Glomerular endothelial cell (primary cell): ENCODE measurements at regions not wholly inside any gene's neighbourhood (a gene's known extent, or its start where the extent isn't known, plus 50 kb on each side); places are given as distances from the start of the nearest gene placed in this dataset.

ENCODE experiments used
- DNase-seq: peaks from one replicate; pipeline ENCODE4 v3.0.0-alpha.2; 2011; ENCODE audit warnings: low read depth, low spot score; ENCODE audit errors: extremely low read depth

DNA sequence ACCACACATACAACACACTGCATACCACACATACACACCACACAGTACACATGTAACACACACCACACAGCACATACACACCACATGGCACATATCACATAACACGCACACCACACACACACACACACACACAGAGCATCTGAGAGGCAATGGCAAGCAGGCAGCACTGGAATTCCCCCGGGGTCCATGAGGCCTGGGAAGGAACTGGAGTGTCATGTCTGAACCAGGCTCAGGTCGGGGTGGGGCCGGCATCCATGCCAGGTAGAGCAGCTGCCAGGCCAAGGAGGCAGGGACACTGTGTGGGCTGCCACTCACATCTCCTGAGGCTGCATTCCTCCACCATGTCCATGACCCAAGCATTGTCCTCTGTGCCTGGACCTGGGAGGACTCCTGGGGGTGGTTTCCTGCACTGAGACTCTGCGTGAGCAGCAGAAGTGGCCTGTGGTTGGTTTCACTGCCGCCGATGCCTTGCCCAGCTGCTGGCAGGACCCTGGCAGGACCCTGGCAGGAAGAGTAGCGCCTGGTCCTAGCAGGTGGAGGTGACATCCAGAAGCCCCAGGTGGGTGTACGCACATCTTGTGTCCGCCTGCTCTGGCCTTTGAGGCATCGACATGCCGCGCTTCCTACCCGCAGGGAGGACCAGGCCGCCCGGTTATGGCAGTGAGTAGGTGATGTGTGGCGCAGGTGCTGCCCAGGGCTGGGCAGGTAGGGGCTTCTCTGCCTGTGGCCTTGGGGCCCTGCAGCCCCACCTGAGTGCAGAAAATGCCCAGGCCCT lies 1280.4 kb downstream of the TBC1D22A start:
- DNase-seq: no peak

DNA sequence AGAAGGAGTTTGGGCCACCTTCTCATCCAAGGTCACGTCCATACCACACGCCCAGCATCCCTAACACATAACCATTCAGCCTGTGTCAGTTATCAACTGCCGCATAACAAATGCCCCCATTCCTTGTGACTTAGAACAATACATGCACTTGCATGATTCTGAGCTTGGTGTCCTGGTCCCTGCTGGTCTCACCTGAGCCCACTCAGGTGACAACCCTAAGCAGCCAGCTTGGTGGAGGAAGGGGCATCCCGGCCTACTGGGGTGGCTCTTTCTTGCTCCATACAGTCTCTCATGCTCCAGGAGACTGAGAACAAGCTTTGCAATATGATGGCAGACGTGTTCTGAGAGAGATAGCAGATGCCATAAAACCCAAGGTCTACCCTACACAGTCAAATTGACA lies 1276.9 kb downstream of the TBC1D22A start:
- DNase-seq: no peak

DNA sequence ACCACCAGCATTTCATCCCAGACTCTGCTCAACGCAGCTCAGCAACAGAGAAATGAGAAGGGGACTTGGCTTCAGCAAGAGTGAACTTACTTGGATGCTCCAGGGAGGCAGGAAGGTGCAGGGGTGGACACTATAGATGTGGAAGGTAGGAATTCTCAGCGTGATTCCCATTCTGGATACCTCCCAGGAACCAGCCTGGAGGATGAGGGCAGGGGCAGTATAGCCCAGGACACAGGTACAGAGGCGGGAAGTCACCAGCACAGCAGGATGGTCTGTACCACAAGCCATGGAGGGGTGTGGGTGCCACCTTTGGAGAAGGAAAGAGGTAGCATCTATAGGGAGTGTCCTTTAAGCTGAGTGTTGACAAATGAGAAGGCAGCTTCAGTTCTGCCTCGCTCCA lies 1275.2 kb downstream of the TBC1D22A start:
- no peak for DNase-seq

DNA sequence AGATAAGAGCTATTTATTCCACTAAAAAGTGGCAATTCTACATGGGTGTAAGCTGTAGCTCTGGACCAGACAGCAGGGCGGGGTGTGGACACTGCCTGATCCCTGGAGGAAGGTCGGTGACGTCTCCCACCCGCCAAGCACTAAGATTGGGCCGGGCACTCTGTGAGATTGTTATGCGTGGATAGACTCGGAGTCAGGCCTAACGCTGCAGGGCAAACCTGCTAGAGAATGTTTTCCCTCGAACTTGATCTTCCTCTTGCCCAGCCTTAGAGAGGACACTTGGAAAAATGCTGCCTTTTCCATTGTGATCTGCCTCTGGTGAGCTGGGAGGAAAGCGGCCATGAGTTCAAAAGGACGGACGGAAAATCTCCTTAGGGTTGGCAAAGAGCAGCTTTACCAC lies 1273.4 kb downstream of the TBC1D22A start:
- DNase-seq: no peak

DNA sequence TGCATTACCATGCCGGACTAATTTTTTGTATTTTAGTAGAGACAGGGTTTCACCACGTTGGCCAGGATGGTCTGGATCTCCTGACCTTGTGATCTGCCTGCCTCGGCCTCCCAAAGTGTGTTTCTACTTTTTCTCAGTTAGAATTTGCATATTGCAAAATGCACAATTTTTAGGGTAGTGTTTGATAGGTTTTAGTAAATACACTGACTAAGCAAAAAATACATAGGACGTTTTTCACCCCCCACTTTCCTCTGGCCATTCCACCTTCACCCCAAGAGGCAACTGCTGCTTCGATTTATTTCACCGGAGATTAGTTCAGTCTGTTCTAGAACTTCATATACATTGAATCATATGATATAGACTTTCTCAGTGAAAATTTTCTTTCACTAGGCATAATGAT lies 1269.1 kb downstream of the TBC1D22A start:
- DNase-seq: no peak

DNA sequence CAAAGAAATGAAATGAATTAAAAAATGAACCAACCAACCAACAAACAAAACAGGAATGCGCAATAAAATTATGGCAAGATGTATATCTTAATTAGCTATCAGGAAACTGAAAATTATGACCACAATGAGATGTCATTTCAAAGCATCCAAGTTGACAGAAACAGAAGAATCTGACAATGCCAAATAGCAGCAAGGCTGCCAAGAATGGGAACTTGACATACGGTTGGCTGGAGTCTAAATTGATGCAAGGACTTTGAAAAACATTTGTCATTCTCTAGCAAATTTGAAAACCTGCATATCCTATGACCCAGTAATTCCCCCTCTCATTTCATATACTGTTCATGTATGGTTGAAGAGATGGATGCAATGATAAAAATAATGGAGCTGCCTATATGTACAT lies 1262.6 kb downstream of the TBC1D22A start:
- no peak for DNase-seq

DNA sequence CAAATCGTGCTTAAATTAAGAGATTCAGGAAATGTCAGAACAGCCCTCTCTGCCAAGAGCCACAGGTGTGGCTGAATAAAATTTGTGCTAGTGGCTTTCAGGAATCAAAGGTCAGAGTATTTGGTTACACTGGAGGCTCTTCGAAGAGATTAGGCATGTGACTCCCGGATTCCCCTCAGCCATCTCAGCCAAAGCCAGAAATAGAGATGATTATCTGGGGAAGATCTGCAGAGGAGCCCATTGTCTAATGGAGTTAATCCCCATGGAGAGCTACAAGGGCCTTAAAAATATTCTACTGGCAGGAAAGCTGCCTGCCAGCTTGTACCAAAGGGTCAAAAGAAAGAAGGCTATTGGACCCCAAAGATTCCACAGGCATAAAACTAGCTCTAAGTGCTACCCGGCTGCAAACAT lies 1259.5 kb downstream of the TBC1D22A start:
- DNase-seq: no peak

DNA sequence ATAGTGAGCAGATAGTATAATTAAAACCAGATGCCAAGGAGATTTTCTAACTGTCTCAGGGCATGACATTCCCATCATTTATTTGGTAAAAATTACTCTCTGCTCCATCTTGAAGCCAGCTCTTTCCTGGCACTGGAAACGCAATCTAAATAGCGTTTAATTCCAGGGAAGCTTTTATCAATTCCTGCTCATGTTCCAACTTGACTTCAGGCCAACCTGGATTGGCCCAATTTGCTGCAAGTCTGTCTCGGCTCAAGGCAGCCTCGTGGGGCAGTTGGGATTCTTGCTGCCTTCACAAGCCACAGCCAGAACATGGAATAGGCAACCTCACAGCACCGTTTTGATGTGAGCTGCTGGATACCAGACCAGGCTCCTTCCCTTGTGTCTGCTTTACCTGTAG lies 1255.9 kb downstream of the TBC1D22A start:
- DNase-seq: no peak

DNA sequence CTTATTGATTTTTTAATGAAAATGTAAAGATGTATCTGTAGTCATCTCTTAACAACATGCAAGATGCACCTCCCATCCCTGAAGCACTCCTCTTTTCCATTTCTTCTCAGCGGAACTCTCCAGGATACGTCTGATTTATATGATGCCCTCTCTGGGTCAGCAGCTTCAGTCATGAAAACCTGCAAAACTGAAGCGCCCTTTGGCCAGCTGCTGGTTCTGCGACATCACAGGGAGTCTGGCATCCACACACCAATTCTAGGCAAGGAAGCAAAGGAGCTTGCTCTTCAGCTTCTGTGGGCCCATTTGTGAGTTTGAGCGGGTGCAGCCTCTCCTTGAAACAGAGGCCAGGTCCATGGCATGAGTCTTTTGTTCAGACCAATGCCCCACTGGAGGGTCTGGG lies 1253.3 kb downstream of the TBC1D22A start:
- DNase-seq: no peak

DNA sequence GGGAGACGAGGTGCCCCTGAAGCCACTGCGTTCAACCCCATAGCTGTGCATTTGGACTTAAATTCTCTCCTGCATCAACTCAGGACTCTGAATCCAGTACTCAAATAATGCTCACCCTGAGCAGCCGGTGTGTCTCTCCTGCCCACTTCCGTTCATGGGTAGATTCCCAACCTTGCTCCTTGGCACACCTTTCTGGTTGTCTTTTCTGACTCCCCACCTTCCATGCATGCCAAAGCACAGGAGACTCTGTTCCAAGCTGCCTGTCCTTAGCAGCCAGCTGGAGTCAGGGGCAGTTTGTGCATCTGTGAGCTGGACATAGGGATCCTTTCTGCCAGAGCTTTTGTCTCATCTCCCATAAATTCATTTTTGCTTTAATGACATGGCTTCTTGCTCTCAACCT lies 1242.5 kb downstream of the TBC1D22A start:
- no peak for DNase-seq

DNA sequence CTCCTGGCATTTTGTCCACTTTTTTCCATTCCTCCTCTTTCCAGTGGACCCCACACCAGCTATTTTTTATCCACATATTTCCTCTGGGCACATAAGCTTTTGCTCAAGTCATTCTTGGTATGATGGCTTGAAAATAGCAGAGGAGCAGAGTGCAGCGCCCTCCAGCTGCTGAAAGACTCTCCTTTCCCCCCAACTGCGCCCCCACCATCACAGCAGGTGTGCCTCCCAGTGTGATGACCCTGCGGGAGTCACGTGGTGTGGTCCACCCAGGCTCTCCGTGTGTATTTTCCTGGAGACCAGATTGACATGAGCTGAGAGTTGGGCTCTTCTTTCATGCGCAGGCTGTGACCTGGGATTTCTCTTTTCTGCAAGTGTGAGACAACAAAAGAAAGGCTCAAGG lies 1241.6 kb downstream of the TBC1D22A start:
- no peak for DNase-seq

DNA sequence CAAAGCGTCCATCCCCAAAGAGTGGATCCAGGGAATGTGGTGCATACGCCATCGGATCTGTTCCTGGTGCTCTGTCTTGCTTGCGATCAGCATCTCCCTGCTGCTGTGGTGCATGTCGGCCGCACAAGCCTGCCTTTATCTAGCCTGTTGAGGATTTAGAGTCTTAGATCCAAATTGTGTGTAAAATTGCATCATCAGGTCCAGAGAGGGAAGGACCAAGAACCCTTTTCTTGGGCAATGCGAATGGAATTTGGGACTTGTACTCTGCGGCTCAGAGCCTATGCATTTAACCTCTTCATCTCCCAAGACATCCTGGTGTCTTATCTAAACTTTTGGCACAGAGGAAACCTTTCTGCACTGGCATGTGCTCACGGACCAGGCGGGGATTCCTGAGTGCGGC lies 1238.7 kb downstream of the TBC1D22A start:
- DNase-seq: no peak

DNA sequence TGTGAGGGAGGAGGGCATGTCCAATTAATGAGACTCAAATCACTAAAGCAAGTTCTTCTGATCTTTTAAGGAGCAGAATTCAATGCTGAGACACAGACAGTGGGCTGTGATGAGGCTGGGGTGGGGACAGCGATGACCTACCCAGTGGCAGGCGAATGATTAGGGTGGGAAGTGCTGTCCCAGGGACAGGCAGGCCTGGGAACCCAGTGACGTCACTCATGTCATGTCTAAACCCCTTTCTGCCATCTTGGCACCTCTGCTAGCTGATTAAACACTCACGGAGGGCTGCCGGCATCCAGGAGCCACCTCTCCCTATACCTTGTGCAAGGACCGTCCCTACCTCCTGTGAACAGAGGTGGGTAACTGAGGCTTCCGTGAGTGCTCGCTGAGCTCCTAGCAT lies 1235.2 kb downstream of the TBC1D22A start:
- no peak for DNase-seq

DNA sequence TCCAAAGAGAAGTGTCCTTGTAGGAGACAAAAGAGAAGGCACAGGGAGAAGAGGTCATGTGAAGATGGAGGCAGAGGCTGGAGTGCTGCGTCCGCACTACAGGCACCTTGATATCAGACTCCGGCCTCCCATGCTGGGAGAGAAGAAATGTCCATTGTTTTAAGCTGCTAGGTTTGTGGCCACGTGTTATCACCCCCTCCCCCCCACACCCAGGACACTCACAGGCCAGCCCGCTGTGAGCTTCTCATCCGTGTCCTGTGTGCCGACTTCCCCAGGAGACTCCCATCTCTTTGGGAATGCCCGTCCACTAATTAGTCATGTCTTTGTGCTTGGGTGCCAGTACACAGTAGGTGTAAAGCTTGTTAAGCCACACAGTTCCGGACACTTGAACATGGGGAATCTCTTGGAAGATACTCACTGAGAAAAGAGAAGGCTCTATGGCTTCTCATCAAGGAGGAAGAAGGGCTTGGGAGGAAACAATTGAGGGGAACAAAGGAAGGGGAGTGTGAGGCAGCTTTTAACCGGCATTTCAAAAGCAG lies 1234.7 kb downstream of the TBC1D22A start:
- no peak for DNase-seq

DNA sequence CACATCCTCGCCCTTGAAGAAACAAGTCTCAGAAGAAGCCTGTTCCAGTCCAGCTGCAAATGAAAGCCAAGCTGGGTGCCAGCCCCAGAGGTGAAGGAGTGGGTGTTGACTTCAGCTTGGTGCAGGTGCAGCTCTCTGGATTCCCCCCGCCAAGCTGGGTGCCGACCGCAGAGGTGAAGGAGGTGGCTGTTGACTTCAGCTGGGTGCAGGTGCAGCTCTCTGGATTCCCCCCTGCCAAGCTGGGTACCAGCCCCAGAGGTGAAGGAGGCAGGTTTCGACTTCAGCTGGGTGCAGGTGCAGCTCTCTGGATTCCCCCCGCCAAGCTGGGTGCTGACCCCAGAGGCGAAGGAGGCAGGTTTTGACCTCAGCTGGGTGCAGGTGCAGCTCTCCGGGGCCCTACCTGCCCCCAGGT lies 1234.0 kb downstream of the TBC1D22A start:
- DNase-seq: no peak

DNA sequence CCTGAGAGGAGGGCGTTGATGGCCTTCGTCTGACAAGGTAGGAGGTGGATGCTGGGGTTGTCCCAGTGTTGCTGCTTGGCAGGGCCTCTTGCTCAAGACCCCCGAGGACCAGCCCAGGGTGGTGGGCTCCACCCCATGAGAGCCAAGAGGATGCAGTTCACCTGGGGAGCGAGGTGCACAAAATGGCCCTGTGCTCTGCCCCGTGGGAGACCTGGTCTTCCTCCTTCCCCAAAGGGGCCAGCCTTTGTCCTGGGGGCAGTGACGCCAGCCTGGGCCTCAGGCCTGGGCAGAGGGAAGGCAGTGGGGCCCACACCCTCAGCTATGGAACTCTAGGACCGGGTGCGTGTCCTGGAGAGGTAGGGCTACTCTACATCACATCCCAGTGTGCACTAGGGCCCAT lies 1233.3 kb downstream of the TBC1D22A start:
- DNase-seq: no peak

DNA sequence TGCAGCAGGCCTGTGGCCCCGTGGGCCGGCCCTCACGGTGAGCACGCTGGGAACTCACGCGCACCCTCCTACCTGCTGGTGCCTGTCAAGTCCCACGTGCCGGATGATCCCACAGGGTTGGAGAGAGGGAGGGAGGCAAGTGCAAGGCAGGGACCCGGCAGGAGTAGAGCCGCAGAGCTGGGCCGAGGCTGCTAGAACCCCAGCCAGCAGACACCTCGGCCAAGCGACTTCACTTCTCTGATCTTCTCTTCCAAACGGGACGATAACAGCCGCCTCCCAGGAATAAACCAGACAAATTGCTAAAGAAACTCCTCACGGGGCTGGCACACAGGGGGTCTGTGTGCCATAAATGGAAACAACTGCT lies 1232.8 kb downstream of the TBC1D22A start:
- DNase-seq: no peak

DNA sequence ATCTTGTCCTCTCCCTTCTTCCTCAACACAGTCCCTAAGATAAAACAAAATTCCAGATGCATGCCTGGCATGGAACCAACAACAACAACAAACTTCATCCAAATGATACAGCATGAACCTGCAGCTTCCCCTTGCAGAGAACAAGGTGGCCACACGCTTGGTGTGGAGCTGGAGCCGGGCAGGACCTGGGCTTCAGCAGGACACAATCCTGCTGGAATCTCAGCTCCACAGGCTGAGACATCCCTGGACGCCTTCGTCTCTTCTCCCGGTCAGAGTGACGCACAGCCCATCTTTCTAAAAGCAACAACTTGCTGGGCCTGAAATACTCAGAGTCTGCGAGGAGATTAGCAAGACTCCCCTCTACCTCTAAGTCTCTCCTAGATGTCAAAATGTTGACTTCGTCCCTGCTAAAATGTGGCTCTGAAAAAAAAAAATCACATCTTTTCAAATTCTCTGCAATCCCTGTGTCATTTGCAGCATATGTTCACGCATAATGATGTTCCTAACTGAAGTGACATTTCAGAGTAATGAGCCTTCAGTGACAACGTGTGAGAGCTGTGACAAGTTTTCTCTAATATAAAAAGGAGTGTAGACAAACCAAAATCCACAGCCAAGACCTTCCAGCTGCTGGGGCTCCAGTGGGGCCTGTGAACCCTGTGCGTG lies 1232.3 kb downstream of the TBC1D22A start:
- DNase-seq: no peak

DNA sequence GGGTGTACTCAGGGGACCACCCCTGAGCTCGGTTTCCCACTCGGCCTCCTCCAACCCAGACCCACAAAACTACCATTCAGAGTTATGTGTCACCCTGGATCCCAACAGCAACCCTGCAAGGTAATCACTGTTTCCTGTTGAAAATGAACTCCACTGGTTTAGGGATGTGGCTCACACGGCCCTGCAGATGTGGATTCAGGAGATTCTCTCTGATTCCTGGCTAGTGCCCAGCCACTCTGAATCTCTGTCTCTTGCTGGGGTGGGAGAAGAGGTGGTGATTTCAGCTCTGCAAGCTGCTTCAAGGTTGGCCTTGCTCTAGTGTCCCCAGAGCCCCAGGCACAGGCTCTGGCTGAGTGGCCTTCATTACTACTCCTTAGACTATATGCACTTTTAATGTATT lies 1231.6 kb downstream of the TBC1D22A start:
- no peak for DNase-seq

DNA sequence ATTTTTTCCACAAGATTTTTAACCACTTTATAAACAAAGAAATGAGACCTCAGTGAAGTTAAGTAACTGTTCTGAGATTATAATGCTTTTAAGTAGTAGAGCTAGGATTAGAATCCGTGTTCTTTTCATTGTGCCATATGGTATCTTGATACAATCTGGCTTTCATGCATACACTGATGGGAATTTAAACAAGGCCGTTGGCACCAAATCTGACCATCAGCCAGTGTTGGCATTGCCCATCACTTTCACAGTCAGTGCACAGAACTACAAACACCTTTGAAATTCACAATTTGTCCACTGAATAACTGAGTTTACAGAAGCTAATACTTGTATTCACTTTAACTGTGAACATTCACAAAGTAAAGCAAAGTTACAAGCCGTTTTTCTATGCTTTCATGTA lies 1228.0 kb downstream of the TBC1D22A start:
- no peak for DNase-seq

DNA sequence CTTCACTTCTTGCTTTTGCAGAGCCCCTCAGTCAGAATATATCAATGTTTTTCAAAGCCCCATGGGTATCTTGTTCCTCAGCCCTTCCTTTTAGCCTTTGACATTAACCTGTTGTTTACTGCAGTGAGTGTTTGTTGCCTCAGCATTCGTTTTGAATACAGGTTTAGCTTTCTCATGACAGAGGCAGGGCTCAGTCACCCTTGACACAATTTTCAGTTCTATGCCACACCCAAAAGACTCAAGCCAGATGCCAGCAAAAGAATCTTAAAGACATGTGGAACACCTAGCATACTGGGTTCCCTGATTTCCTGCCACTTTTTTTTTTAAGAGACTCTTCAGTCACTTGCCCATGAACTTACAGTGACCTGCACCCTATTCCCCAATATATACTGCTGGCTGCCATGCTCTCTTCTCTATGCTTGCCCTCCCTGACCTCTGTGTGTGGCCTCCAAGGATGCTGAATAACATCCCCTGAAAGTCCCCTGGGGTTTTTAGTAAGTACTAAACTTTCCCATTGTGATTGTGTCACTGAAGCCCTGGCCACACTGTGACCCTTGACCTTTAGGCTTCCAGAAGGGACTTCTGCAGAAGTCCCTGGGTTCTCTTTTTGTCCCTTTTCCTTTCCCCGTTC lies 1225.5 kb downstream of the TBC1D22A start:
- DNase-seq: no peak

DNA sequence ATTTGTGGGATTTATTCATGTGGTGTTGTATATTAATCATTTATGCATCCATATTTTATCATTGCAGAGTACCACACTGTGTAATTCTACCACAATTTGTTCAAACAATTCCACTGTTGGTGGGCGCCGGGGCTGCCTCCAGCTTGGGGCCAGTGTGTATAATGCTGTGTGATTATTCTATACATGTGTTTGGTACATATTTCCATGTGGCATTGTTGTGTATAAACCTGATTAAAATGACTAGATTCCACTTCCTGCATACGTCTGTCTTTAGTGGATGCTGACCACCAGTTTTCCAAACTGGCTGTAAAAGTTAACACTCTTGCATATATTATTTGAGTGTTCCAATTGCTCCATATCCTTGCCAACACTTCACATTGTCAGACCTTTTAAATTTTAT lies 1213.8 kb downstream of the TBC1D22A start:
- DNase-seq: no peak
